Fibroblast of skin of left biceps (primary cell): ENCODE measurements at regions not wholly inside any gene's neighbourhood (a gene's known extent, or its start where the extent isn't known, plus 50 kb on each side); places are given as distances from the start of the nearest gene placed in this dataset.
"Not testable (repeated sequence)": the region's sequence is repeated elsewhere in the genome, so short reads cannot be mapped to it uniquely, and the experiment has no call there.

Experiments
- DNase-seq, 2 experiments: peaks; one replicate each; pipeline ENCODE4 v3.0.0-alpha.2; 2013; ENCODE audit warnings: low read depth in 2 of 2

DNA sequence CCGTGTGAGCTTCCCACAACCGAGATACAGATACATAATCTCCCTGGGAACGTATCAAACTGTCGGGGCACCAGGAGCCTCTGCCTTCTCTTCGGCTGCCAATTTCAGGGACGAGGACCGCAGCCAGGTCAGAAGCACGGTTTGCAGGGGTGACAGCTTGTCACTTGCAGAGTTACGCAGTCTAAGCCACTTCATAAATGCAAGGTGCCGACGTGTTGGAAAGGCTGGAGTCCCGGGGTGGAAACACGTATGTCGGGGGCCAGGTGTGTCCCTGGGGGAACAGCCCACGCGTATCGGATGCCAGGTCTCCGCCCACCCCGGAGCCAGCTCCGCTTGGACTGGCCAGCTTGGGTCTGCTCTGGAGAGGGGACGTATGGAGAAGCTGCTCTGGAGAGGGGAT, 76.3 kb upstream of the SHOX start:
- no peak for DNase-seq

DNA sequence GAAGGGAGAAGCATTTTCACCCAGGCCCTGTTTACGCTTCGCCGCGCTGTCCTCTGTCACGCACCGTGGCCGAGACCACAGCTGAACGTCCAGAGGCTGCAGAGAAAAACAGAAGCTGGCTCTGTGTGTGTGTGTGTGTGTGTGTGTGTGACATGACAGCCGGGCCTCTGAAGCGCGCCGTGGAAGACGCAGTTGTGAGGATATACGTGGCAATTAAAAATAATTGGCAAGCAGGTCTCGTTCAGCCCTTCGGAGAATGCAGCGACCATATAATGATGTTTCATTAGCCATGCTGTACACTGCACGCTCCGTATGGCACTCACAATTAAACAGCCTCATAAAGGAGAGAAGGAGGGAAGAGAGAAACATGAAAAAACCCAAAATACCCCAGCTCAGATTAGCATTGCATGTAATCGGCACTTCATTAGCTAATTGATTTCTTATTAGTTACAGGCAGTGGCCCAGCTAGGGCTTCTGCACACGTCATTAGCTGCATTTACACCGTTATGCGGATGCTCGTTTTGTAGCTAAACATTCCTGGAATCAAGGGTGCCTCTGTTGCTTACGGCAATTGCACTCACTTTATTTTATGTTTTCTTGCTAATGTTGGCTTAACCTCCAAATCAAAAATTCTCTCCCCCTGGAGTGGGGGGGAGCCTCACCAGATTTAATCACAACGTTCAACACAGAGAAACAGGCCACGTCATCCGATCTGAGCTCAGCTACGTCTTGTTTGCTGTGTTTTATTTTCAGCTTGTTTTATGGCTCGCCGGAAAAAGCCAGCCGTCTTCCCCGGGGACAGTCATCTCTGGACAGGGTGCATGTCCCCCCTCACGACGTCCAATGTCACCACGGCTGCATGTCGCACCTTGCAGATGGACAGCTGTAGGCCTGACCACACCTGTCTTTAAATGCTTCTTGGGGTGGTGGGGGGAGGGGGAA, 74.6 kb upstream of the SHOX start:
- no peak for DNase-seq

DNA sequence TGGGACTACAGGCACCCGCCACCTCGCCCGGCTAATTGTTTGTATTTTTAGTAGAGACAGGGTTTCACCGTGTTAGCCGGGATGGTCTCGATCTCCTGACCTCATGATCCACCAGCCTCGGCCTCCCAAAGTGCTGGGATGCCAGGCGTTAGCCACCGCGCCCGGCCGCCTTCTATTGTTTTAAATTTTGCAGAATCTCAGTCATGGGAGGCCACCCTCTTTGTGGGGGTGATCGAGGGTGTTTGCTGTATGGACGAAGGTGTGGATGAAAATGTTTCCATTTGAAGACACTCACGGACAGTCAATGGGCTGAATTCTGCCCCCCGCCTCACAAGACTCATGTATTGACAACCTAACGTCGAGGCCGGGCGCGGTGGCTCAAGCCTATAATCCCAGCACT, 73.0 kb upstream of the SHOX start:
- not testable (repeated sequence) for DNase-seq

DNA sequence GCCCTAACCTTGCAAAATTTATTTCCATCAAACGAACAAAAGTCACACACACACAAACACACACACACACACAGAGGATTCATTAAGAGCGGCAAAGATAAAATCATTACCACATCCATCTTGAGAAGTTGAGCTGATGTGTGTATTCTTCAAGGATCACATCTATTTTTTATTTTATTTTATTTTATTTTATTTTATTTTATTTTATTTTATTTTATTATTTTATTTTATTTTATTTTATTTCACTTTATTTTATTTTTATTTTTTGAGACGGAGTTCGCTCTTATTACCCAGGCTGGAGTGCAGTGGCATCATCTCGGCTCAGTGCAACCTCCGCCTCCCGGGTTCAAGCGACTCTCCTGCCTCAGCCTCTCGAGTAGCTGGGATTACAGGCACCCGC, 71.3 kb upstream of the SHOX start:
- DNase-seq, result not testable (repeated sequence)

DNA sequence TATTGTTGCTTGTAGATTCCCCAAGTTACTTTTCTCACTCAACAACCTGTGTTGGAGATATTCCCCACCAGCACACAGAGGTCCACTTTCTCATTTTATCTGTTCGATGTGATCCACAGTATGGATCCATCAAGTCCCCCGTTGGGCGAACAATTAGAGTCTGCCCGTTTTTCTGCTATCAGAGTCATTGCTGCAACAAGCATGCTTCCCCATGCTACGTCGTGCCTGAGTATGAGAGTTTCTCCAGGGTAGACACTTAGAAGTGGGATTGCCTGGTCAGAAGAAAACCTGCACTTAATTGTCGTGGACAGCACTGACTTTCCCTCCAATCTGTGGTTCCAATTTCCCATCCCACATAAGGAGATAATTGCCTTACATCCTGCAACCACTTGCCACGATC, 62.7 kb upstream of the SHOX start:
- no peak for DNase-seq

DNA sequence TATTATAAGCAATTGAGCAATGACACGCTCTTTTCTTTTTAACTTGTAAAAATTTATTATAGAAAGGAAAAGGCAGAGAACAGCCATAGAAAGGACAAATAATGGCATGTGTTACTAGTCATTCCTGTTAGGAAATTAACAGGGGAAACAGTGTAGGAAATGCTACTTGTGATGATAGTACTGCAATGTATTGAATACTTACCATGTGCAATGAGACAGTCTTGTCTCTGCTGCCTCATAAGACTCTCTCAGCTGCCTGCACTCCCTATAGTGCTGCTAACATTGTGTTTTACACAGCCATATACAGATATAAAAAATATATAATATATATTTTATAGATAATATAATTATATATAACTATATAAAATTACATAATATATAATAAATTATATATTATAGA, 62.3 kb upstream of the SHOX start:
- no peak for DNase-seq

DNA sequence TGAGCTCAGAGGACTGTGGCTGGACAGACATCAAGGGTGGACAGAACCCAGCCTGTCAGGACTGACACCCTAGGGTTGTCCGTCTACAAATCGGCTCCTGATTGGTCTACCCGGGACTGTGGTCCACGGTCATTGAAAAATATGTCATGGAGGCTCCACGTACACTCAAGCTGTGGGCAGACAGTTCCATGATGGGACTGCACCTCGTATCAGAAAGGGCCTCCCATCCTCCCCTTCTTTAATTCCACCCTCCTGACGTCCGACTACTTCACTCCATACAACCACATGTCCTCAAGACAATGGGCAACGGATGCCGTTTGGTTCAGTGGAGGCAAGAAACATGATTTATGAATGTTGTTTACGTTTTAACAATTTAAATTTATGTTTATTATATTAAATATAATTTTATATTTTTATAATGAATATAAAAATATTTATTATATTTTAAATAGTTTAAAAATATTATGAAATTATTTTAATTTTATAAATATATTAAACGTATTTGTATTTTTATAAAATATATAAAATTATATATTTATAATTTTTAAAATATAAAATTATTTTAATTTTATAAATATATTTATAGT, 58.0 kb upstream of the SHOX start:
- DNase-seq, result no peak

DNA sequence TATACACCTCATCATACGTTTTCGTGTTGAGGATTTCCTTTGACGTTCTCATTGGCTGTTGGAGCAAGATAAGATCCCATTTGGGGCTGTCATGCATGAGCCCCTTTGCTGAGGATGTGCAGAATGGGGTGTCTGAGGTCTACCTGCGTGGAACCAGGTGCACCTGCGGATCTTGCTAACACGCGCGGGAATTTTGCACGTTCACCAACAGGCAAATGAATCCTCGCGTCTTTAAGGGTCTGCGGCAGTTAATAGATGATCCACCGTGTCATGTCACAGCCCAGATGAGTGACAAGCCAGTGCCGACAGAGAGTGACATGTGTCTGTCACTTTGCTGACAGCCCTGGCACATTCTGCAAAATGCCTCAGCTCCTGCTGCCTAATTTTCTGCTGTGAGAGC, 56.3 kb upstream of the SHOX start:
- DNase-seq, result no peak

DNA sequence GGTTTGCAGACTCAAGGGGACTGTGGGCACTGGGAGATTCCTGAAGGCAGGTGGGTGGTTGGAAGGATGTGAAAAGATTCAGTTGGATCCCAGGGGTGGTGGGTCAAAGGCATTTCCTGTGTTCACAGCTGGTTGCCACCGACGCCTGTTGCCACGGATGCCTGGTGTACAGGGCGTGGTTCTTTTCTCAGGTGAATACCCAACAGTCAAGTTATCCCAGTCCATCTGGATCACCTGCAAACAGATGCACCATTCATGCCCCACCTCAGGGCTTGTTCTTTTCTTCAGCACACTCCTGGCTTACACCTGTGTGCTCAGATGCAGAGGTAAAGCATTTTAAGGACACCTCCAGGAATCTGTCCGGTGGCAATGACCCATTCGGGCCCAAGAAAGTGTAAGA, 55.8 kb upstream of the SHOX start:
- no peak for DNase-seq

DNA sequence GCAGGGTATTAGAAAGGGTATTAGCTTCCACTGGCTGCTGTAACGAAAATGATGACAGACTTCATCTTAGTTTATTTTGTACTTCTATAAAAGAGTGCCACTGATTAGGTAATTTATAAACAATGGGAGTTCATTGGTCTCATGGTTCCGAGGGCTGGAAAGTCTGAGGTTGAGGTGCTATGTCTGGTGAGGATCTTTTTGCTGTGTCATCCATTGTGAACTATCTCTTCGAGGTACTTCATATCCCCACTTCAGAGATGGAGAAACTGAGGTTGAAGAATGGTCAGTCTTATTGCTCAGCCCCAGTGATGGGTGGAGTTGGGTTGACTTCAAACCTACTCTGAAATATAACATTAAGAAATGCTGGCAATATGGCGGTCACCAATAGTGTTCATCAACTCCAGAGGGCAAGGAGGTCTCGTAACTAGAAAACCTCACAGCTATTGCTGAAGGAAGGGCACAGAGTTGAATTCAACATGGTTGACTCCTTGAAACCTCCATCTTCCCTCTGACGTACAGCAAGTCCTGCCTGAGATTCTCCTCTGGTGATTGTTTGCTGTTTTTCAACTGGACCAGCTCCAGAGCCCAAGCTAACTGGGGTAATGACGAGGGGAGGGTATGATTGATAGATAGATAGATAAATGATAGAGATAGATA, 53.6 kb upstream of the SHOX start:
- DNase-seq, result no peak

DNA sequence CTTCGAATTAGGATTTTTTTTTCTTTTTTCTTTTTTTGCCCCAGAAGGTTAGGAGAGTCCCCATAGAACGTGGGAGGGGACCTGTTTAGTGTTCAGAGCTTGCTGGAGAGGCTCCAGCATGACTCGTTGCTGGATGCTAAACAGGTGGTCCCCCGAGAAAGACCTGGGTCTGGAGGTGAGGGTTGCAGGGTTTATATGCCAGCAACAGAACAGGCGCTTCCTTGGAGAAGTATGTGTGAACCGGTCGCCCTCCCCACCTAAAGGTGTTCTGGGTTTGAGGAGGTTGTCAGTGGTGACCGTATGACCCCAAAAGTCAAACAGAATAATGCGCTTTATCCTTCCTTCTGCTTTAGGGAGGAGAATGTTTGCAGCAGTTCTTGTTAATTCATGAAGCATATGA, 52.1 kb upstream of the SHOX start:
- DNase-seq, result no peak

DNA sequence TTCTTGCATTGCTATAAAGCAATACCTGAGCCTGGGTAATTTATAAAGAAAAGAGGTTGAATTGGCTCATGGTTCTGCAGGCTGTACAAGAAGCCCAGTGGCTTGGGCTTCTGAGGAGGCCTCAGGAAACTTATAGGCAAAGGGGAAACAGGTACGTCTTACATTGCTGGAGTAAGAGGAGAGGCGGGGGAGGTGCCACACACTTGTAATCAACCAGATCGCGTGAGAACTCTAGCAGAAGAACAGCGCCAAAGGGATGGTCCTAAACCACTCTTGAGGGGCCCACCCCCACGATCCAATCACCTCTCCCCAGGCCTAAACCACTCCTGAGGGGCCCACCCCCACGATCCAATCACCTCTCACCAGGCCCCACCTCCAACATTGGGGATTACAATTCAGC, 50.6 kb upstream of the SHOX start:
- no peak for DNase-seq
